Mucosa of descending colon (tissue), 3 donors: ENCODE measurements at regions not wholly inside any gene's neighbourhood (a gene's known extent, or its start where the extent isn't known, plus 50 kb on each side); places are given as distances from the start of the nearest gene placed in this dataset.

Experiments
- ATAC-seq: fragments of 200-7000 bp; cut with Tn5 transposase; one replicate; pipeline ENCODE4 v1.9.1; 2020; ENCODE audit warnings: mild to moderate bottlenecking, moderate library complexity
- DNase-seq, 3 donors: peaks; one replicate each; pipeline ENCODE4 v3.0.0-alpha.2; 2020
- H3K36me3 ChIP-seq: fragments of 200-600 bp; one replicate; pipeline ENCODE4 v1.8.0; 2021; ENCODE audit warnings: low read depth, mild to moderate bottlenecking
- H3K4me1 ChIP-seq: fragments of 200-600 bp; one replicate; pipeline ENCODE4 v1.8.0; 2021; ENCODE audit warnings: low read depth, mild to moderate bottlenecking
- H3K4me3 ChIP-seq: fragments of 200-600 bp; one replicate; pipeline ENCODE4 v1.8.0; 2021; ENCODE audit warnings: mild to moderate bottlenecking
- H3K9me3 ChIP-seq: fragments of 200-600 bp; one replicate; pipeline ENCODE4 v1.8.0; 2021; ENCODE audit warnings: mild to moderate bottlenecking
- intact Hi-C, 2 donors: fragments of 100-400 bp; cut with DNase I in 1 of 2; cut with micrococcal nuclease in 1 of 2; formaldehyde crosslinking; loops; one replicate each; pipeline versions ENCODE4 v1.11.0 to v1.11.1; 2022; cut with DNase I, micrococcal nuclease
- TF ChIP-seq, protein P1 (sequence below): fragments of 200-600 bp; IDR thresholded peaks from one replicate; pipeline ENCODE4 v1.8.0; 2022; ENCODE audit warnings: antibody characterized with exemption, mild to moderate bottlenecking
- donor health status: DM: no; HTN: no; CAD: no; lungs with moderate emphysema.
- donor health status: DM: no; HTN: no; CAD: no.
- donor health status: DM: no; HTN: yes; CAD: no.

DNA sequence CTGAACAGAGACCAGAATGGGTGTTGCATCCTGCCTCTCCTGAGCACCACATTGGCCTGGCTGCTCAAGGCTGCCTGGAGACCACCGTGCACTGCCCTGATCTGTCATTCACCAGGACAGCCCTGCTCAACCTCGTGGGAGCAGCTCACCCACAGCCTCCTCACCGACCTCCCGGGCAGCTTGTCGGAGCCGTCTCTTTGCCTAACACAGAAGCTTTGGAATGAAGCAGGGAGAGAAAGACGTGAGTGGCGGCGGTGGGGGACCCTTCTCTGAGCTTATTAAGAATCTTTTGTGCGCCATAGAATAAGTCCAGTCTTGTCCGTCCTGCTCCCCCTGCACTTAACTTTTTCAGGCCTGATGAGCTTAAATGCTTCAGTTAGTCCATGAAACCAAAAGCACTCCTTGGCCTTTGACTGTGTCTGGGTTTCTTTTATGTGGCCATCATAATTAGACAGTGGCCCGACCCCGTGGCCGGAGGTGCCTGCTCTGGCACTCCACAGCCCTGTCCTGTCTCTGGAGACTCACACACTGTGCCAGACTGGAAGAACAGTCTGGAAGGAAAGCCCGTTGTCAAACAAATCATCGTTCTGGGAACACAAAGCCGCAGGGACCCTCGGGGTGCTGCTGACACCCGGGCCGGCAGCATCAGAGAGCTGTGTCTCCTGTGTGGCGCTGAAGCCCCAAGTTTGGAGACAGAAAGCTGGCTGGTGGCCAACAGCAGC is 192.8 kb downstream of the BCOR start:
- peak; percentile 10 for ATAC-seq
- intact Hi-C loops, result no loop called here
- TF ChIP-seq, protein P1, sequence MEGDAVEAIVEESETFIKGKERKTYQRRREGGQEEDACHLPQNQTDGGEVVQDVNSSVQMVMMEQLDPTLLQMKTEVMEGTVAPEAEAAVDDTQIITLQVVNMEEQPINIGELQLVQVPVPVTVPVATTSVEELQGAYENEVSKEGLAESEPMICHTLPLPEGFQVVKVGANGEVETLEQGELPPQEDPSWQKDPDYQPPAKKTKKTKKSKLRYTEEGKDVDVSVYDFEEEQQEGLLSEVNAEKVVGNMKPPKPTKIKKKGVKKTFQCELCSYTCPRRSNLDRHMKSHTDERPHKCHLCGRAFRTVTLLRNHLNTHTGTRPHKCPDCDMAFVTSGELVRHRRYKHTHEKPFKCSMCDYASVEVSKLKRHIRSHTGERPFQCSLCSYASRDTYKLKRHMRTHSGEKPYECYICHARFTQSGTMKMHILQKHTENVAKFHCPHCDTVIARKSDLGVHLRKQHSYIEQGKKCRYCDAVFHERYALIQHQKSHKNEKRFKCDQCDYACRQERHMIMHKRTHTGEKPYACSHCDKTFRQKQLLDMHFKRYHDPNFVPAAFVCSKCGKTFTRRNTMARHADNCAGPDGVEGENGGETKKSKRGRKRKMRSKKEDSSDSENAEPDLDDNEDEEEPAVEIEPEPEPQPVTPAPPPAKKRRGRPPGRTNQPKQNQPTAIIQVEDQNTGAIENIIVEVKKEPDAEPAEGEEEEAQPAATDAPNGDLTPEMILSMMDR, result no peak
- Histone ChIP-seq H3K36me3 (no peaks in the 10 kb centered on the region), H3K4me3 (no peak overlapping the region), H3K4me1 (no peaks in the 10 kb centered on the region), H3K9me3 (no peaks in the 10 kb centered on the region)
- no peak for DNase-seq

DNA sequence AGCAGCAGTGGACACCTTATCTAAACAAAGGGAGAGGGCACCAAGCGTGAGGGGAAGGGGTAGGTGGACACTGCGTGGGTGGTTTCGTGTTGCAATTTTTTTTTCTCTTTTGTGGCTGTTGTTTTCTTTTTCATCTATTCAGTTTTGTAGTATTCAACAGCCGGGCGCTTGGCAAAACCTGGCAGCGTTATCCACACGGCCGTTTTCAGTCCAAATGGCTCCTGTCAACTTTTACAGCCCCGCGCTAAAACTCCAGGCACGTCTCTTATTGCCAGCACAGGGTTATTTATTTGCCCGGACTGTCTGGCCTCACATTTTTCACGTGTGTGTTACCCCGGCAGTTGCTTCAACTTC is 192.2 kb downstream of the BCOR start:
- intact Hi-C loops, result no loop called here
- H3K36me3 ChIP-seq, result no peaks in the 10 kb centered on the region
- TF ChIP-seq, protein P1, result no peak
- no peak overlapping the region for H3K4me3 ChIP-seq
- ATAC-seq (peak; percentile 79), DNase-seq (peak in 2 of 3 donors; percentile 51 to 60)
- H3K9me3 ChIP-seq, result no peaks in the 10 kb centered on the region
- H3K4me1 ChIP-seq, result no peaks in the 10 kb centered on the region

DNA sequence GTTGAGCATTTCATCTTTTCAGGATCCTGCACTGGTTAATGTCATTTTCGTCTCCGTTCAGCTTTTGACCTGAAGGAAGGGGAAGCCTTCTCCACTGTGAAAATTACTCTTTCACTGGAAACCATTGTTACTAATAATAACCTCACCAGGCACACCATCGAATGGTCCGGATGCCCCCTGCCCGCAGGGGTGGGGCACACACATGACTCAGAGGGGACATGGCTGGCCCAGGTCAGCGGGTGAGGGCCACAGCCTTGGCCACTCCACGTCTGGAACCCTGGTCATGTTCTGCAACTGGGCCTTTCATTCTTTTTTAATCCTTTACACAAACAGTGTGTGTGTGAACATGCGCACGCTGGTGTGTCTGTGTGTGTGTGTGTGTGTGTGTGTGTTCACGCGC is 191.8 kb downstream of the BCOR start:
- Histone ChIP-seq H3K4me3 (no peak overlapping the region), H3K36me3 (no peaks in the 10 kb centered on the region), H3K9me3 (no peaks in the 10 kb centered on the region), H3K4me1 (no peaks in the 10 kb centered on the region)
- TF ChIP-seq, protein P1, result no peak
- intact Hi-C loops, result no loop called here
- no peak for DNase-seq
- ATAC-seq, result peak; percentile 4

GRCh38 chrX:39907964-39908661 is 189.6 kb downstream of the BCOR start:
- ATAC-seq (peak; percentile 35), DNase-seq (peak in 2 of 3 donors; percentile 21 to 37)
- TF ChIP-seq, protein P1, result no peak
- Histone ChIP-seq H3K4me1 (no peaks in the 10 kb centered on the region), H3K9me3 (no peaks in the 10 kb centered on the region), H3K36me3 (no peaks in the 10 kb centered on the region), H3K4me3 (no peak overlapping the region)
- intact Hi-C loops, result no loop called here

DNA sequence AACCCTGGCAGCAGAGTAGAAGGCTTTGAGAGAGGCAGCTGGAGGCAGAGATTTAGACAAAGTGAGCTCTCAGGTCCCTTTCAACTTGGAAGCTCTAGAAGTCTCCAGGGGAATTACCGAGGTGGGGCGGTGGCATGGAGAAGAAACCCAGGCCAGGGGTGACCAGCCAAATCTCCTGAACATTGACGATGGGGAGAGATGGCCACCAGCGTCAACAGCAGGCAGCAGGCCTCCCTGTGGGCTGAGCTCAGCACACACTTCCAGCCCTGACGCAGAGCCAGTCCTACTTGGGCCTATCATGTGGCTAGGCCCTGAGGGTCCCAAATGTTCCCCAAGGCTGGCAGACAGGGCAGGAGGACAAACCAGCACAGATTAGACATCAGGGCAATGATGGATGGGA is 187.8 kb downstream of the BCOR start:
- intact Hi-C loops, result no loop called here
- H3K36me3 ChIP-seq, result no peaks in the 10 kb centered on the region
- DNase-seq, result no peak
- no peaks in the 10 kb centered on the region for H3K4me1 ChIP-seq
- no peak for ATAC-seq
- no peak overlapping the region for H3K4me3 ChIP-seq
- no peaks in the 10 kb centered on the region for H3K9me3 ChIP-seq
- TF ChIP-seq, protein P1, result no peak
